ENCODE measurements at regions not wholly inside any gene's neighbourhood (a gene's known extent, or its start where the extent isn't known, plus 50 kb on each side); places are given as distances from the start of the nearest gene placed in this dataset.

DNA sequence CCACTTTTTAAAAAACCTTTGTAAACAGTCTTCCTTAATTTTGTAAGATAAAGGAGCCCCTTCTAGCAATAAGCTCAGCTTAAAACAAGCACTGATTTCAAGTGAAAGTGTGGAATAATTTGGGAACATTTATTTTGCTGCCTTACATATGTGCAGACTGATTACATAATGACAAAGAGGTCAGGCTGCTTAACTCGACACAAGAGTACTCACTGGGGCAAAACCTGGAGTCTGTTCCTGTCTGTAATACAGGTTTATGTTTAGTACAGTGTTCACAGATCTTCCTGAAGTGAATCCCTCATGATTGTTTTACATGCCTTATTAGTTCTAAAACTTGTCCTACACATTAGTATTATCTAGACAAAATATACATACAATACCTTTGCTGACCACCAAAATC is 609.8 kb downstream of the LMO7 start:
- TF ChIP-seq, protein P1, sequence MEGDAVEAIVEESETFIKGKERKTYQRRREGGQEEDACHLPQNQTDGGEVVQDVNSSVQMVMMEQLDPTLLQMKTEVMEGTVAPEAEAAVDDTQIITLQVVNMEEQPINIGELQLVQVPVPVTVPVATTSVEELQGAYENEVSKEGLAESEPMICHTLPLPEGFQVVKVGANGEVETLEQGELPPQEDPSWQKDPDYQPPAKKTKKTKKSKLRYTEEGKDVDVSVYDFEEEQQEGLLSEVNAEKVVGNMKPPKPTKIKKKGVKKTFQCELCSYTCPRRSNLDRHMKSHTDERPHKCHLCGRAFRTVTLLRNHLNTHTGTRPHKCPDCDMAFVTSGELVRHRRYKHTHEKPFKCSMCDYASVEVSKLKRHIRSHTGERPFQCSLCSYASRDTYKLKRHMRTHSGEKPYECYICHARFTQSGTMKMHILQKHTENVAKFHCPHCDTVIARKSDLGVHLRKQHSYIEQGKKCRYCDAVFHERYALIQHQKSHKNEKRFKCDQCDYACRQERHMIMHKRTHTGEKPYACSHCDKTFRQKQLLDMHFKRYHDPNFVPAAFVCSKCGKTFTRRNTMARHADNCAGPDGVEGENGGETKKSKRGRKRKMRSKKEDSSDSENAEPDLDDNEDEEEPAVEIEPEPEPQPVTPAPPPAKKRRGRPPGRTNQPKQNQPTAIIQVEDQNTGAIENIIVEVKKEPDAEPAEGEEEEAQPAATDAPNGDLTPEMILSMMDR (IDR thresholded peaks at IDR 0.05; ENCODE audit: control extremely low read depth in 1 of 3, insufficient read depth in 1 of 3, low read depth in 1 of 3, low read length in 3 of 3): no peak
- TF ChIP-seq NRF1 (IDR thresholded peaks at IDR 0.05; ENCODE audit: low read depth, low read length) (no peak), SP1 (IDR thresholded peaks at IDR 0.05; ENCODE audit: low read depth, low read length) (no peak), HDAC6 (IDR thresholded peaks at IDR 0.05; ENCODE audit: low read depth, low read length) (no peak), TAF1 (IDR thresholded peaks at IDR 0.05; ENCODE audit: low read depth, low read length) (no peak), CHD1 (IDR thresholded peaks at IDR 0.05; ENCODE audit: low read depth, low read length) (no peak), POLR2AphosphoS5 (IDR thresholded peaks at IDR 0.05; ENCODE audit: low read depth, low read length) (no peak), CREB1 (IDR thresholded peaks at IDR 0.05) (no peak), CBX8 (IDR thresholded peaks at IDR 0.05; ENCODE audit: borderline replicate concordance, low read depth, low read length) (no peak), EP300 (IDR thresholded peaks at IDR 0.05; ENCODE audit: borderline replicate concordance in 1 of 2, low read depth in 2 of 2, low read length in 2 of 2) (no peak)
- TF ChIP-seq, protein P2, sequence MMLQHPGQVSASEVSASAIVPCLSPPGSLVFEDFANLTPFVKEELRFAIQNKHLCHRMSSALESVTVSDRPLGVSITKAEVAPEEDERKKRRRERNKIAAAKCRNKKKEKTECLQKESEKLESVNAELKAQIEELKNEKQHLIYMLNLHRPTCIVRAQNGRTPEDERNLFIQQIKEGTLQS (IDR thresholded peaks at IDR 0.05; ENCODE audit: insufficient read depth, low read depth, low read length): no peak

Measured in H1 (cell line).